ENCODE measurements at regions not wholly inside any gene's neighbourhood (a gene's known extent, or its start where the extent isn't known, plus 50 kb on each side); places are given as distances from the start of the nearest gene placed in this dataset.

DNA sequence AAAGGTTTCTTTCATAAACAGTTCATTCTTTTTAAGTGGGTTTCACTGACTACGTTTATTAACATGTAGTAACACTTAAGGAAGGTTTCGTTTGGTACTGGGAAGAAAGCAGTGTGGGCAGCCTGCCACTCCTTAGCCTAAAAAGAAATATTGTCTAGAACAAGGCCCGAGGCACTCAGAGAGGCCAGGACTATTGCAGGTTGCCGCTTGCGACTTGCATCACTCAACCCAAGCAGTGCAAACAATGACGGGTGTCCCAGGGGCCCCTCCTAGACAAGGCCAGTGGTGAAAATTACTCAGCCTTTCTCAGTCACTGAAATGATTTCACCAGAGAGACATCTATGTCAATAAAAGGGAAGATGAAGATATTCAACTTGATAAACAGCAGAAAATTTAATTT is 243.9 kb downstream of the SNX13 start (continued):
- TF ChIP-seq, protein P1, sequence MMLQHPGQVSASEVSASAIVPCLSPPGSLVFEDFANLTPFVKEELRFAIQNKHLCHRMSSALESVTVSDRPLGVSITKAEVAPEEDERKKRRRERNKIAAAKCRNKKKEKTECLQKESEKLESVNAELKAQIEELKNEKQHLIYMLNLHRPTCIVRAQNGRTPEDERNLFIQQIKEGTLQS (CRISPR knock-in tag; IDR thresholded peaks at IDR 0.05) = peak; percentile 67
- TF ChIP-seq SP4 (CRISPR knock-in tag; IDR thresholded peaks at IDR 0.05) = no peak
- TF ChIP-seq CEBPG (CRISPR knock-in tag; IDR thresholded peaks at IDR 0.05) = peak; percentile 87
- TF ChIP-seq POLR2AphosphoS2 (IDR thresholded peaks at IDR 0.05; ENCODE audit: low read depth, low read length) = no peak
- no peak for TF ChIP-seq NR2F1 (CRISPR knock-in tag; IDR thresholded peaks at IDR 0.05)
- TF ChIP-seq CREB1 (IDR thresholded peaks at IDR 0.05) = no peak
- 0 out of 2 replicates have a peak, but pooled peaks have one; percentile 11 for TF ChIP-seq CREB1 (CRISPR knock-in tag; IDR thresholded peaks at IDR 0.05)
- TF ChIP-seq THAP11 (CRISPR knock-in tag; IDR thresholded peaks at IDR 0.05) = peak; percentile 47; the same call in 1 of the 2 replicates
- TF ChIP-seq, protein P2, sequence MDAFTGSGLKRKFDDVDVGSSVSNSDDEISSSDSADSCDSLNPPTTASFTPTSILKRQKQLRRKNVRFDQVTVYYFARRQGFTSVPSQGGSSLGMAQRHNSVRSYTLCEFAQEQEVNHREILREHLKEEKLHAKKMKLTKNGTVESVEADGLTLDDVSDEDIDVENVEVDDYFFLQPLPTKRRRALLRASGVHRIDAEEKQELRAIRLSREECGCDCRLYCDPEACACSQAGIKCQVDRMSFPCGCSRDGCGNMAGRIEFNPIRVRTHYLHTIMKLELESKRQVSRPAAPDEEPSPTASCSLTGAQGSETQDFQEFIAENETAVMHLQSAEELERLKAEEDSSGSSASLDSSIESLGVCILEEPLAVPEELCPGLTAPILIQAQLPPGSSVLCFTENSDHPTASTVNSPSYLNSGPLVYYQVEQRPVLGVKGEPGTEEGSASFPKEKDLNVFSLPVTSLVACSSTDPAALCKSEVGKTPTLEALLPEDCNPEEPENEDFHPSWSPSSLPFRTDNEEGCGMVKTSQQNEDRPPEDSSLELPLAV (CRISPR knock-in tag; conservative IDR thresholded peaks at IDR 0.05; ENCODE audit: low read depth) = no peak
- TF ChIP-seq POLR2G (IDR thresholded peaks at IDR 0.05; ENCODE audit: low read depth, low read length) = no peak
- TF ChIP-seq, protein P3, sequence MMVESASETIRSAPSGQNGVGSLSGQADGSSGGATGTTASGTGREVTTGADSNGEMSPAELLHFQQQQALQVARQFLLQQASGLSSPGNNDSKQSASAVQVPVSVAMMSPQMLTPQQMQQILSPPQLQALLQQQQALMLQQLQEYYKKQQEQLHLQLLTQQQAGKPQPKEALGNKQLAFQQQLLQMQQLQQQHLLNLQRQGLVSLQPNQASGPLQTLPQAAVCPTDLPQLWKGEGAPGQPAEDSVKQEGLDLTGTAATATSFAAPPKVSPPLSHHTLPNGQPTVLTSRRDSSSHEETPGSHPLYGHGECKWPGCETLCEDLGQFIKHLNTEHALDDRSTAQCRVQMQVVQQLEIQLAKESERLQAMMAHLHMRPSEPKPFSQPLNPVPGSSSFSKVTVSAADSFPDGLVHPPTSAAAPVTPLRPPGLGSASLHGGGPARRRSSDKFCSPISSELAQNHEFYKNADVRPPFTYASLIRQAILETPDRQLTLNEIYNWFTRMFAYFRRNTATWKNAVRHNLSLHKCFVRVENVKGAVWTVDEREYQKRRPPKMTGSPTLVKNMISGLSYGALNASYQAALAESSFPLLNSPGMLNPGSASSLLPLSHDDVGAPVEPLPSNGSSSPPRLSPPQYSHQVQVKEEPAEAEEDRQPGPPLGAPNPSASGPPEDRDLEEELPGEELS (CRISPR knock-in tag; IDR thresholded peaks at IDR 0.05) = no peak
- TF ChIP-seq ZNF224 (CRISPR knock-in tag; IDR thresholded peaks at IDR 0.05) = no peak
- no peak for TF ChIP-seq SOX13 (IDR thresholded peaks at IDR 0.05)
- TF ChIP-seq SOX13 (CRISPR knock-in tag; conservative IDR thresholded peaks at IDR 0.05 in 1 of 2, IDR thresholded peaks at IDR 0.05 in 1 of 2) = peak in 1 of 2 experiments; percentile 60; a peak in 2 of 4 replicates
- no peak for TF ChIP-seq NKX3-1 (CRISPR knock-in tag; IDR thresholded peaks at IDR 0.05)
- no peak for TF ChIP-seq ARID2 (CRISPR knock-in tag; IDR thresholded peaks at IDR 0.05; ENCODE audit: borderline replicate concordance)
- TF ChIP-seq ZNF441 (CRISPR knock-in tag; IDR thresholded peaks at IDR 0.05; ENCODE audit: borderline replicate concordance) = no peak

All from HepG2 (cell line).